GM21447 (cell line): ENCODE measurements at regions not wholly inside any gene's neighbourhood (a gene's known extent, or its start where the extent isn't known, plus 50 kb on each side); places are given as distances from the start of the nearest gene placed in this dataset.
A peak's percentile ranks its signal among the peaks of the same experiment; 100 is the strongest.
"Not testable (repeated sequence)": the region's sequence is repeated elsewhere in the genome, so short reads cannot be mapped to it uniquely, and the experiment has no call there.

Experiments used
- ATAC-seq: cut with Tn5 transposase; IDR thresholded peaks from one replicate; pipeline ENCODE4 v1.9.1; 2021; ENCODE audit not compliant: unreplicated experiment

DNA sequence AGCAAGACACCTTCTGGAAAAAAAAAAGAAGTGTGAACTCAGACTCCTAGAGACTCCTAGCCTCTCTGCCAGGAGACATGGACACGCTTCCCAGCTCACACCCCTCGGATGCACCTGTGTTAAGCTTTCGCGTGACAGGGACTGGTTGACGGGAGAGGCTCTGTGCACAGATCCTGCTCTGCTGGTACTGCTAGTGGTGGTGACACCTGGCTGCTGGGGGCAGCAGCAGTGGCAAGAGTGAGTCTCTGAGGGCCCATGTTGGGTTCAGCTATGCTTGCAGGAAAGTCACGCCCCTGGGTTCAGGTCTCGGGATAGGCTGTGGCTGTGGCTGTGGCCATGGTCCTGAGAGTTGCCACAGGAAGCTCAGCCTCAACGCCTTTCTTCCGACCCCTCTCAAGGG lies 81.1 kb downstream of the XRCC2 start:
- ATAC-seq, result no peak

DNA sequence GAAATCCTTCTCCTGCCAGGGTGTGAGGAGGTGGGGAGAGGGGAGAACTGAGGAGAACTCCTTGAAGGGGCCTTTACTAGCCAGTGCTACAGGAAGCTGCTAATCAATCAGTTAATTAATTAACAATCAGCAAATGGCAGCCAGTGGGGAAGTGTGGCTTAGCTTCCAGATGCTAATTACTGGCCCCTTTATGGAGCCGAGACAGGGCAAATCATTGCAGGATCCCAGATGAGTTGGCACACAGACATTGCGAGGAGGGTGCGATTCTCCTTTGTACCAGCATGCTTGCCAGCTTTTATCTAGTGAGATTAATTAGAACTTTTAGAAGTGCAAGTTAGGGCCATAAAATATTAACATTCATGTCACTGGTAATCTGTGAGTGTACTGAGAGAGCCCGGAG lies 84.0 kb downstream of the XRCC2 start:
- ATAC-seq, result no peak

DNA sequence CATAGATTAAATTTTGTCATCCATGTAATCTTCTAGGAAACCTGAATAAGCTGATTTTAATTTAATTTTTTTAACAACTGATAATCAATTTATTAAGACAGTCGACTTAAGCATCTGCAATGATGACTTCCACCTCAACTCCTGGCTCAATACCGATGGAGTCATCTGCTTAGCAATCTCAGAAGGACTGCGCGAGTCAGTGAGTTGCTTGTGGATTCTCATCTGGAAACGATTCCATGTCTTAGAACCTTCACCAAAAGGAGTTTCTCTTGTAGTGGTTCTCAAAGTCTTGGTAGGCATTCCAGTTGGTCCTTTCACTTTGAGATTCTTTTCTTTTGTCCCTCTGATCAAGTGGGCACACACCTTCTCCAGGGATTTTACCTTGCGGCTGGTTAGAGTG lies 85.5 kb downstream of the XRCC2 start:
- ATAC-seq, result no peak

DNA sequence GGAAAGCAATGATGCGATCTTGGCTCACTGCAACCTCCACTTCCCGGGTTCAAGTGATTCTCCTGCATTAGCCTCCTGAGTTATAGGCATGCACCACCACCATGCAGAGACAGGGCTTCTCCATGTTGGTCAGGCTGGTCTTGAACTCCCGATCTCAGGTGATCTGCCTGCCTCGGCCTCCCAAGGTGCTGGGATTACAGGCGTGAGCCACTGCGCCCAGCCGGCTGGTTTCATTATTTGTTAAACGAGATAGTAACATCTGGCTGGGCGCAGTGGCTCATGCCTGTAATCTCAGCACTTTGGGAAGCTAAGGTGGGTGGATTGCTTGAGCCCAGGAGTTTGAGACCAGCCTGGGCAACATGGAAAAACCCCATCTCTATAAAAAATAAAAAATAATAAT lies 86.1 kb downstream of the XRCC2 start:
- ATAC-seq, result not testable (repeated sequence)

DNA sequence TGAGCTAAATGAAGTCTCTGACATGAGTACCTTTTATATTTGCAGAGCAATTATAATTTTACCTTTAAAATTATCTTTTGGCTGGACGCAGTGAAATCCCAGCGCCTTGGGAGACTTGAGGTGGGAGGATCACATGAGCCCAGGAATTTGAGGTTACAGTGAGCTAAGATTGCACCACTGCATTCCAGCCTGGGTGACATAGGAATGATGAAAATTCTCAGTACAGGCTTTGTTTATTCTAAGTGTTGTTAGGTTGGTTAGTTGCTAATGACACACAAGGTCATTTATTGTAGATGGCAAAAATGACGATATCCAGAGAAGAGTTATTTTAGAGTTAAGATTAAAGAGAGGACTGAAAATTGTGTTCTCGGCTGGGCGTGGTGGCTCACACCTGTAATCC lies 87.6 kb downstream of the XRCC2 start:
- no peak for ATAC-seq

DNA sequence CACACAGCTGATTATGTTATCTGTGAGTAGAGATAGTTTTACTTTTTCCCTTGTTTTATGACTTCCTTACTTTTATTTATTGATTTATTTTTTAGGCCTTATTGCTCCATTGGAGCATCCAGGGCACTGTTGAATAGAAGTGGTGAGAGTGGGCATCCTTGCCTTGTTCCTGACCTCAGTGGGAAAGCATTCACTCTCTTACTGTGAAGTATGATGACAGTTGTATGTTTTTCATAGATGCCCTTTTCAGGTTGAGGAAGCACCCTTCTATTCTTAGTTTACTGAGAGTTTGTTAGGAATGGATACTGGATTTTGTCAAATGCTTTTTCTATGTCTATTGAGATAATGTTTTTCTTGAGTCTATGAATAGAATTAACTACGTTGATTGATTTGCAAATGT lies 88.6 kb downstream of the XRCC2 start:
- ATAC-seq, result no peak

DNA sequence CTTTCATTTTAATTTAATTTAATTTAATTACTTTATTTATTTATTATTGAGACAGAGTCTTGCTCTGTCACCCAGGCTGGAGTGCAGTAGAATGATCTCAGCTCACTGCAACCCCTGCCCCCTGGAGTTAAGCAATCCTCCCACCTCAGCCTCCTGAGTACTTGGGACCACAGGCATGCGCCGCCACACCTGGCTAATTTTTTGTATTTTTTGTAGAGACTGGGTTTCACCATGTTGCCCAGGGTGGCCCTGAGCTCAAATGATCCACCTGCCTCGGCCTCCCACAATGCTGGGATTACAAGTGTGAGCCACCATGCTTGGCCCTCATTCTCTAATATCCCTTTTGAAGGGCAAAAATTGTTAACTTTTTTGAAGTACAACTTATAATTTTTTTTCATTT lies 92.9 kb downstream of the XRCC2 start:
- ATAC-seq, result no peak

DNA sequence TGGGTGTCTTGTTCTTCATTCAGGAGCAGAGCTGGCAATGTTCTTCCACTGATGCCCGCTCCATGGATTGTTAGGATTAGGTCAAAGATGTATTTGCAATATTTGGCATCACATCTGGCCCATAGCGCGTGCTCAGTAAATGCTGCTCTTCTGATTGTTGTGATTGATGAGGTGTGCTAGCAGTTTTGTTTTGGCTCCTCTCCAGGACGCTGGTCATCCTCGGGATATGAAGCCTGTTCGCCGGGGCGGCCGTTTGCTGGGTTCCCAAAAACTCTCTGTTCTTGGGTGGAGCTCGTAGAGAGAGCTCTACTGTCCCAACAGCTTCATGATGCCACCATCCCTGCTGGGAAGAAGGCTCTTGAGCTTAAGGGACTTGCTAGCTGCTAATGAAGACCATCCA lies 96.9 kb downstream of the XRCC2 start:
- ATAC-seq, result no peak

DNA sequence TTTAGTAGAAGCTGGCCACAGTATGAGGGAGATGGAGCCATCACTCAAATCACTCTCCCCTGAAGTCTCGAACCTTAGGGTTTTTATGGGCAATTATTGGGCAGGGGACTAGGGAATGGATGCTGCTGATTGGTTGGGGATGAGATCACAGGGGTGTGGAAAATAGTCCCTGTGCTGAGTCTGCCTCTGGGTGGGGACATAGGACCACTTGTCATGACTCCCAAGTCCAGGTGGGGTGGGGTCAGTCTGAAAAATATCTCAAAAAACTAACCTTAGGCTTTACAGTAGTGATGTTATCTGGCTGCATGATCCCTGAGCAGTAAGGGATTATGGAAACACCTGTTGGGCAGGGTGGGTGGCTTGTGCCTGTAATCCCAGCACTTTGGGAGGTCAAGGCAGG lies 98.6 kb downstream of the XRCC2 start:
- ATAC-seq, result no peak

DNA sequence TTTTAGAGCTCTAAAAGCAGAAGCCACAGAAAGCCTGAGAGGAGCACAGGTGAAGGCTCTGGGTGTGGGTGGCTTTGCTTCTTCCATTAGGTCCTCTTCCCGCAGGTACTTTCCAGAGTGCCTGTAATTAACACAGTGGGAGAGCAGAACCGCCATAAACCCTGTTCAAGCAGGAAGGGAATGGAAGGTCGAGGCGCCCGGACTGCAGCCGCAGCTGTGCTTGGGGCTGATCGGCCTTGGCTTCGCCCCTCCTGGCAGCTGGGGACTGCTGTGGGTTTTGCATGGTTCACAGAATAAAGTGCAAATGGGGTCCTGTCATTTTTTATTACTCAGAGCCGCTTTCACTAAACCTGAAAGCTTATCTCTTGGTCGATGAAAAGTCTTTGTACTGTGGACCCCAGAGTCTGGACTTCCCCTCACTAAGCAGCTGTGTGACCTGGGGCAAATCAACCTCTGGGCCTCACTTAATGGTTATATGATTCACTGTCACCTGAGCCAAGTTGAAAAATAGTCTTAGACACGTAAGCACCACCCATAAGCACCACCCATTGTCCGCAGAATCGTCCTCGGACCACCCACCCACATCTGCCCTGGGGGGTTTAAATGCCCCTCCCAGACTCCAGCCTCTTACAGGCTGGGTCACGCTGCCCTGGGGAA lies 100.9 kb downstream of the XRCC2 start:
- peak; percentile 56 for ATAC-seq

DNA sequence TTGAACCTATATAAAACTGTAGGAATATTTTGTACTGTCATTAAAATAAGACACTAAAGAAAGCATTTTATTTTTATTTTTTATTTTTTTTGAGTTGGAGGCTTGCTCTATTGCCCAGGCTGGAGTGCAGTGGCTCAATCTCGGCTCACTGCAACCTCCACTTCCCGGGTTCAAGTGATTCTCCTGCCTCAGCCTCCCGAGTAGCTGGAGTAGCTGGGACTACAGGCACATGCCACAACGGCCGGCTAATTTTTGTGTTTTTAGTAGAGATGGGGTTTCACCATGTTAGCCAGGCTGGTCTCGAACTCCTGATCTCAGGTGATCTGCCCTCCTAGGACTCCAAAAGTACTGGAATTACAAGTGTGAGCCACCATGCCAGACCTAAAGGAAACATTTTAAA lies 102.8 kb downstream of the XRCC2 start:
- ATAC-seq, result not testable (repeated sequence)

DNA sequence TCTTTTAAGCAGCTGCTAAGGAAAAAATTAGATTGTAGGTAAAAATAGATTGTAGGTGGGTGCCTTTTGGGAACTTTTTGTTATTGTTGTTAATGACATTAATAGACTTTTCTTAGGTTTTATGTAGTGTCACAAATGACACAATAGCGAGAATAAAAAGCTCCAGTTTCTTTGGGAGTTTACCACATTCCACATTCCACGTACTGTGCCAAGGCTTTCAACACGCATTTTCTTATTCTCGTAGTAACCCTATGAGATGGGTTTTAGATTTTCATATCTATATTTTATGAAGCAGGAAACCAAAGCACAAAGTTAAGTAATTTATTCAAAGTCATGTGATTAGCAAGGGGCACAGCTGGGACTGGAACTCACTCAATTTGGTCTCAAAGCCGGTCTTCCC lies 103.8 kb downstream of the XRCC2 start:
- no peak for ATAC-seq

DNA sequence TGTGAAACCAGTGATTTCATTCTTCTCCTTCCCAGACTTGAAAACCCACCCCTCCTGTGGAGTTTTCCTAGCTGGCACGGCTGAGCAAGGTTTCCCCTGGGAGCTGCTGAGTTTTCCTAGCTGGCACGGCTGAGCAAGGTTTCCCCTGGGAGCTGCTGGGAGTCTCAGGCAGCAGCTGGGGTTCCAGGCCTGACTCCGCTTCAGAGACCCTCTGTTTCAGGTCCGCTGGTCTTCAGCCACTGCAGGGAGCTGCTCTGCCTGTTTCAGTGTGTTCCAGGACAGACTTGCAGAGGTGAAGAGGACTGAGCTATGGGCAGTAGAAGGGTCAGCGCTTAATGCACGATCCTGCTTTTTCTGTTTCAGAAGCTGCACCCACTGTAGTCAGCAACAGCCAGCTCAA lies 104.9 kb downstream of the XRCC2 start:
- ATAC-seq, result no peak

DNA sequence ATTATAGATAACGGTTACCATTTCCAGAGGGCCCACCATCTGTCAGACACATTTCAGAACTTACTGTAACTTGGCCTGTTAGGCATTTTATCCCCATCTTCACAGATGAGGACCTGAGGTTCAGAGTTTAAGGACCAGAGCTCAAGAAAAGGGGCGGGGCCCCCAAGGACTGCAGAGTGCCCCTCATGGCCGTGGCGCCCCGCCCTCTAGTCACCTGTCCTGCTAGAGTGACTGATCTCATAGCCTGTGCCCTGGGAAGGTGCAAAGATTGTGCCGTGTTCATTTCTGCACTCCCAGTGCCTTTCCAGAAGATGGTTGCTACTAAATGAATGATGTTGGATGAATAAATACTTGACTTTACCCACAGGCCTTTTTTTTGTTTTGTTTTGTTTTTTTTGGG lies 107.0 kb downstream of the XRCC2 start:
- no peak for ATAC-seq

DNA sequence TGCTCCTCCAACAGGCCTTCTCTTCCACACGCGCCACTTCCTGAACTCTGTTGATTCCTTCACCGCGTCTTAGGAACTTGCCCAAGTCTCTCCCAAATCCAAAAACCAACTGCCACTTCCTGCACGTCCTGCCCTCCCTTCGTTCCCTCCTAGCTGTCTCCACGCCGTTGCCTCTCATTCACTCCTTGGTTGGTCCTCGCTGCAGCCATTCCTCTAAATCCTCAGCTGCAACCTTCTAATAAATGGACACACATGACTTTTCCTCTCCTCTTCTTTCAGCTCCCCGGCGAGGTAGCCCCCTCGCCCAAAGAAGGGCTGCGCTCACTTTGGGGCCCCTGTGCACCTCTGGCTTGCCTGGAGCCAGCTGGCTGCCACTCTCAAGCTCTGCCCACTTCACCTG lies 110.2 kb downstream of the XRCC2 start:
- ATAC-seq, result no peak

DNA sequence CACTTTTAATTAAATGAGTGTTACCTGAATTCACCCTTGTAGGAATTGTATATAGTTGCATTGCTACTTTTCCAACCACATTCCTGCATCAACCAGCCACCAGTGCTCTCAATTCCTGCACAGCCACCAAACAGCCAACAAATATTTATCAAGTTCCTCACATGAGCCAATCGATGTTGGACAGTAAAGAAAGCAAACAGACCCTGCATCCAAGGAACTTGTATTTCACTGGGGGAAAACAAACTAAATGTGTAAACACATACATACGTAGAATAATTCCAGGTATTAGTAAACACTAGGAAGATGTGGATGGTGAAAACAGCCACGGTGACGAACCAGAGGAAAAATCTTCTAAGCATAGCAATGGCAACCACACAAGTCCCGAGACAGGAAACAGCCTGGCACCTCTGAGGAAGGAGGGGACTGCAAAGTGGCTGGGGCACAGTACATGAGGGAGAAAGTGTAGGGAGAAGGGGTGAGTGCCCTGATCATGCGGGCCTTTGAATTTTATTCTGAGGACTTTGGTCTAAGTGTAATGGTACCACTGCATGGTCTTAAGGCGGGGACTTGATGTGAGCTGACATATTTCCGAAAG lies 111.2 kb downstream of the XRCC2 start:
- ATAC-seq, result no peak

DNA sequence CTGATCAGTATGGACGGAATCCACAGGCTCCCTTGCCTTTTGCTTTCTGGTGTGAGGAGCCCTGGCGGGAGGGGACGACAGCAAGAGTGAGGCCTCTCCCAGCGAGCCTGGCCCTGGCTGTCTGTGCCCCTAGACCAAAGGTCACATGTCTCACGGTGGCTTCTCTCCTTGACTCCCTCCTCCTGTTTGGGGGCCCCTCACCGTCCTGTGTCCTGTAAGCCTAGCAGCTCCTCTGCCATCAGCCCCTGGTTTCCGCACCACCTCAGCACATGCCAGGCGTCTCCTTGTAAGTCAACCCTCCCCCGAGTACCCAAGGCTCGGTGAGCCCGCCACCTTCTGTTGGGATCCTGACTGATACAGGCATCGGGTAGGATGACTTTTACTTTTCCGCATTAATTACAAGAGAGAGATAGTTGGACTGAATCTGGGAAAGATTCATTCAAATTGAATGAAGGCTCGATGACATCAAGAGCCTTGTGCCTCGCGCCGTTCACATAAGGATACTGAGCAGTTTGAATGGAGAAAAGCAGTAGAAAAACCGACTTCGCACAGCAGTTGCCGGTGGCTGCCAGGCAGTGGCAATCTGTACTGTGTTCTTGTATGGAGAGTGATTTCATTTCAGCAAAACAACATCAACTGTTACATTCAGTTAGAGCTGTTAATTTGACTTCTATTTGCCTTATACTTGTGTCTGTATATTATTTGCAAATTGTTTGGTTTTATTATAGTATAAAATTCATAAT lies 119.8 kb downstream of the XRCC2 start:
- ATAC-seq, result no peak

DNA sequence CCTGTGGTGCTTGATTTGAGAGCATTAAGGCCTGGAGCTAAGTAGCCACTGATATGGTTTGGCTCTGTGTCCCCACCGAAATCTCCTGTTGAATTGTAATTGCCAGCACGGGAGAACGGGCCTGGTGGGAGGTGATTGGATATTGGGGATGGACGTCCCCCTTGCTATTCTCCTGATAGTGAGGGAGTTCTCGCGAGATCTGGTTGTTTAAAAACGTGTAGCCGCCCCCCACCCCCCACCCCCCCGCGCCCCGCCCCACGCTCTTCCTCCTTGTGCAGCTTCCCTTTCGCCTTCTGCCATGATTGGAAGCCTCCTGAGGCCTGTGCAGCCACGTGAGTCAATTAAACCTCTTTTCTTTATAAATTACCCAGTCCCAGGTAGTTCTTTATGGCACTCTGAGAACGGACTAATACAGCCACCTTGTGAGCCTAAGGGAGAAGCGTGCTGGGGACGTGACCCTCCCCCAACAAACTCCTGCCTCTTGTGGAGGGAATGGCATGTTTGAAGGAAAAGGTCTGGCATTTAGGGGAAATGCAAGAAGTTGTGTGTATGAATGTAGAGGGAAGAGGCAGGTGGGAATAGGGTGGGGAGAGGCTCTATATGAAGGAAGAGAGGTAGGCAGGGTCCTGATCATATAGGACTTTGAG lies 118.0 kb upstream of the KMT2C start:
- no peak for ATAC-seq

DNA sequence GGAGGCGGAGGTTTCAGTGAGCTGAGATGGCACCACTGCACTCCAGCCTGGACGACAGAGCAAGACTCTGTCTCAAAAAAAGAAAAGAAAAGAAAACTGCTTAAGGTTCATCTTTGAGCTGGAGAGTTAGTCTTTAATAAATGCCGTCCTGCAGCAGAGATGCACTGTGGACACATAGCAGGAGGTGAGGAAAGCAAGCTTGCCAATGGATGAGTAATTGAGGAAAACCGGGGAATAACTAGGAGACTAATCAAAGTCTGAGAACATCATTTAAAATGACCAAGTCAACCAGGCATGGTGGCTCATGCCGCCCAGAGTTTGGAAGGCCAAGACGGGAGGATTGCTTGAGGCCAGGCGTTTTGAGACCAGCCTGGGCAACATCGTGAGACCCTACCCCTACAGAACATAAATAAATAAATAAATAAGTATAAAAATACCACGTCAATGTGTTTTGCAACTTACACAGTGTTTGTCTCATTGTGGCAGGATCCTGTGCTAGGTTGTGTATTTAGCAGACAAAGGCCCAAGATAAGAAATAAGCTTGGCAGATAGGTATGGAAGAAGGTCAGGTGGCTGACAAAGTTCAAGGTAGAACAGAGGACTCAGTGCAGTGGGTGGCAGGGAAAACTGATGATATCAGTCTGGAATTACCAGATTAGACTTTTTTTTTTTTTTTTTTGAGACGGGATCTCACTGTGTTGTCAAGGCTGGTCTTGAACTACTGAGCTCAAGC lies 115.7 kb upstream of the KMT2C start:
- no peak for ATAC-seq

DNA sequence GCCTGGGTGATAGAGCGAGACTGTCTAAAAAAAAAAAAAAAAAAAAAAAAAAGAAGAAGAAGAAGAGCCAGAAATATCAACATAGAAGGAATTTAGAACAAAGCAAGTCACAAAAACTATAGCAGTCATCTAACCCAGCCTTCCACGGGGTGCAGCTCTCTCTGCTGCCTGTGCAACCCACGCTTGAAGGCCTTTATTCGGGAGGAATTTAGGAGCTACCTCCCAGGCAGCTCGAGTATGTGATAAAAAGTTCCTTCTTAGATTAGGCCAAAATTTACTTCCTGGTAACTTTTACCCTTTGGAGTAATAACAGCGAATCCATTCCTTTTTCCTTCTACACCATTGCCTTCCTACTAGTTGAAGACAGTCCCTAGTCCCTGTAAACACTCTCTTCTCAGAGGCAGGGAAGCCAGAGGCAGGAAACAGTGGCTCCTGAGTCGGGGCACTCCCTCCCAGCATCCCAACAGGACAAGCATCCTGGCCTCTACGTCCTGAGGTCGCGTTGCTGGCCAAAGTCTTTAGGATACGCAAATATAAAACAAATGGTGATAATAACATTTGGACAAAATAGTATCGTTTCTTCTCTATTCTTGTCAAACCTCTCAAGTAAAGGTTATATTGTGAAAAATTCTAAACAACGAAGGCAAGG lies 109.3 kb upstream of the KMT2C start:
- no peak for ATAC-seq

DNA sequence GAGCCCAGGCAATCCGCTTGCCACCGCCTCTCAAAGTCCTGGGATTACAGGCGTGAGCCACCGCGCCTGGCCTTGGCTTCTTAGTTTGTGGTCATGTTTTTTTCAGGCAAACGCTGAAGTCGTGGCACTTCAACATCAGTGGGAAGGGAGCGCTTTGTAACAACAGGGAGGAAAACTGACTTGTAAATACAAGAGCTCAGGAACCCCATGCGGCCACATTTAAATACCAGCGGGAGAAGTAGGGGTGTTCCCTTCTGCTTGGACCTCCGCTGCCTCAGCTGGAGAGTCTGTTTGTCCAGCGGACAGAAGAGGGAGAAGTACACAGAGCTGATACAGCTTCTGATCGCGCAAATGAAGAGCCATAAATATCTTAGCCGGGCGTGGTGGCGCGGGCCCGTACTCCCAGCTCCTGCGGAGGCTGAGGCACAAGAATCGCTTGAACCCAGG lies 108.7 kb upstream of the KMT2C start:
- no peak for ATAC-seq
